Breast epithelium (tissue), 3 donors: ENCODE measurements at regions not wholly inside any gene's neighbourhood (a gene's known extent, or its start where the extent isn't known, plus 50 kb on each side); places are given as distances from the start of the nearest gene placed in this dataset.

Experiments used
- CTCF ChIP-seq, 3 donors: fragments of 450-650 bp; IDR thresholded peaks; one replicate each; pipeline ENCODE4 v1.5.1; 2016 to 2017; ENCODE audit warnings: antibody characterized with exemption in 3 of 3, mild to moderate bottlenecking in 3 of 3, moderate library complexity in 3 of 3
- POLR2A ChIP-seq: fragments of 450-650 bp; IDR thresholded peaks from one replicate; pipeline ENCODE4 v1.6.1; 2016; ENCODE audit warnings: antibody characterized with exemption, mild to moderate bottlenecking, moderate library complexity

- TF ChIP-seq CTCF (IDR thresholded peaks at IDR 0.05) (no peak), POLR2A (no peak)
Measured at GRCh38 chr13:56888455-56888854, 252.3 kb upstream of the PRR20A start.
